ENCODE measurements at regions not wholly inside any gene's neighbourhood (a gene's known extent, or its start where the extent isn't known, plus 50 kb on each side); places are given as distances from the start of the nearest gene placed in this dataset.

GRCh38 chr4:156547439-156547838 is 424.2 kb downstream of the PDGFC start:
- TF ChIP-seq, protein P1, sequence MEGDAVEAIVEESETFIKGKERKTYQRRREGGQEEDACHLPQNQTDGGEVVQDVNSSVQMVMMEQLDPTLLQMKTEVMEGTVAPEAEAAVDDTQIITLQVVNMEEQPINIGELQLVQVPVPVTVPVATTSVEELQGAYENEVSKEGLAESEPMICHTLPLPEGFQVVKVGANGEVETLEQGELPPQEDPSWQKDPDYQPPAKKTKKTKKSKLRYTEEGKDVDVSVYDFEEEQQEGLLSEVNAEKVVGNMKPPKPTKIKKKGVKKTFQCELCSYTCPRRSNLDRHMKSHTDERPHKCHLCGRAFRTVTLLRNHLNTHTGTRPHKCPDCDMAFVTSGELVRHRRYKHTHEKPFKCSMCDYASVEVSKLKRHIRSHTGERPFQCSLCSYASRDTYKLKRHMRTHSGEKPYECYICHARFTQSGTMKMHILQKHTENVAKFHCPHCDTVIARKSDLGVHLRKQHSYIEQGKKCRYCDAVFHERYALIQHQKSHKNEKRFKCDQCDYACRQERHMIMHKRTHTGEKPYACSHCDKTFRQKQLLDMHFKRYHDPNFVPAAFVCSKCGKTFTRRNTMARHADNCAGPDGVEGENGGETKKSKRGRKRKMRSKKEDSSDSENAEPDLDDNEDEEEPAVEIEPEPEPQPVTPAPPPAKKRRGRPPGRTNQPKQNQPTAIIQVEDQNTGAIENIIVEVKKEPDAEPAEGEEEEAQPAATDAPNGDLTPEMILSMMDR (IDR thresholded peaks at IDR 0.05) = no peak
- no peak for TF ChIP-seq EZH2 (IDR thresholded peaks at IDR 0.05; ENCODE audit: borderline replicate concordance, insufficient read depth, low read depth, low read length, poor library complexity, severe bottlenecking)

All from B cell (primary cell).